Esophagus muscularis mucosa (tissue), 3 donors: ENCODE measurements at regions not wholly inside any gene's neighbourhood (a gene's known extent, or its start where the extent isn't known, plus 50 kb on each side); places are given as distances from the start of the nearest gene placed in this dataset.

ENCODE experiments used
- CTCF ChIP-seq, 3 experiments: fragments of 200-600 bp in 2 of 3; fragments of 450-650 bp in 1 of 3; sonication (generic) in 2 of 3; IDR thresholded peaks; one replicate each; pipeline ENCODE4 v1.5.1; 2017 to 2019; ENCODE audit warnings: antibody characterized with exemption in 3 of 3, mild to moderate bottlenecking in 2 of 3, moderate library complexity in 1 of 3
- POLR2A ChIP-seq: fragments of 450-650 bp; IDR thresholded peaks from one replicate; pipeline ENCODE4 v1.6.1; 2017; ENCODE audit warnings: antibody characterized with exemption, moderate library complexity, mild to moderate bottlenecking, low read depth
- POLR2AphosphoS5 ChIP-seq, 2 donors: sonication (generic); formaldehyde crosslinking; IDR thresholded peaks; one replicate each; pipeline ENCODE4 v1.6.1; 2017; ENCODE audit warnings: antibody characterized with exemption in 2 of 2

DNA sequence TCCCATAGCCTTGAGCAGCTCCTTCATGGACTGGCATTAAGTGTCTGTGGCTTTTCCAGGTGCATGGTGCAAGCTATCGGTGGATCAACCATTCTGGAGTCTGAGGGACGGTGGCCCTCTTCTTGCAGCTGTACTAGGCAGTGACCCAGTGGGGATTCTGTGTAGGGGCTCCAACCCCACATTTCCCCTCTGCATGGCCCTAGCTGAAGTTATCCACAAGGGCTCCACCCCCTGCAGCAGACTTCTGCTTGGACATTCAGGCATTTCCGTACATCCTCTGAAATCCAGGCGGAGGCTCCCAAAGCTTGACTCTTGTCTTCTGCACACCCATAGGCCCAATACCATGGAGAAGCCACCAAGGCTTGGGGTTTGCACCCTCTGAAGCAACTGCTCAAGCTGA is 89.3 kb upstream of the PGRMC2 start:
- no peak for TF ChIP-seq CTCF (IDR thresholded peaks at IDR 0.05)
- TF ChIP-seq POLR2A, result no peak
- no peak for TF ChIP-seq POLR2AphosphoS5 (IDR thresholded peaks at IDR 0.05)
